ENCODE measurements at regions not wholly inside any gene's neighbourhood (a gene's known extent, or its start where the extent isn't known, plus 50 kb on each side); places are given as distances from the start of the nearest gene placed in this dataset.
"Not testable (repeated sequence)": the region's sequence is repeated elsewhere in the genome, so short reads cannot be mapped to it uniquely, and the experiment has no call there.

DNA sequence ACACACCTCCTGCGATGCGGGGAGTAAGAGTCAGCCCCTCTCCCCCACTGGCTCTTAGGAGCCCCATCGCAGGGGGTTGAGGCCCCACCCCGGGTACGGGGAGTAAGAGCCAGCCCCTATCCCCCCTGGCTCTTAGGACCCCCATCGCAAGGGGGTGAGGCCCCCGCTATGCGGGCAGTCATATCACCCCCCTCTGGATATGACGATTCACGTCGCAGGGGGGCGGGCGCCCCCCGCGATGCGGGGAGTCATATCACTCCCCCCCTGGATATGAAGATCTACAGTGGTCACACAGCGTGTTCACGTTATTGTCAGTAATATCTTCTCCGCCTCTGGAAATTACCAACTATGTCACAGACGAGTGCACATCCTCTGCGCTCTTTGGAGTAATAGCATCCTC lies 61.1 kb downstream of the DEFB131A start:
- not testable (repeated sequence) for DNase-seq

DNA sequence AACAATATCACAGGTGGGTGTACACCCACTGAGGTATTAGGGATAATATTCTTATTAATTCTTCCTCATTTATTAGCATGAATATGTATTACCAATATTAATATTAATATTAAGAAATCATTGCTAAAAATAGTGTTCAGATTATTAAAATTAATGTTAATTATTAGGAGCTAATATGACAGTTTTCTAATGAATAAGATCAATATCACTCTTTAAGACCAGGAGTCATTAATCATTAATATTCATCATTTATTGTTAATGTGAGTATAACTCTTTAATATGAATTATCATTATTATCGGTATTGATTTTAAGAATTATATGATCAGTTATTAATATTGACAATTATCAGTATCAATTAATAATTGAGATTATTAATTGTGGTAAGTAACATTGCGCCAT lies 62.5 kb downstream of the DEFB131A start:
- not testable (repeated sequence) for DNase-seq

DNA sequence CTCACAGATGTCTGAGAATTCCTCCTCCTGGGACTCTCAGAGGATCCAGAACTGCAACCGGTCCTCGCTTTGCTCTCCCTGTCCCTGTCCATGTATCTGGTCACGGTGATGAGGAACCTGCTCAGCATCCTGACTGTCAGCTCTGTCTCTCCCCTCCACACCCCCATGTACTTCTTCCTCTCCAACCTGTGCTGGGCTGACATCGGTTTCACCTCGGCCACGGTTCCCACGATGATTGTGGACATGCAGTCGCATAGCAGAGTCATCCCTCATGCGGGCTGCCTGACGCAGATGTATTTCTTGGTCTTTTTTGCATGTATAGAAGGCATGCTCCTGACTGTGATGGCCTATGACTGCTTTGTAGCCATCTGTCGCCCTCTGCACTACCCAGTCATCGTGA lies 68.7 kb downstream of the DEFB131A start:
- DNase-seq: not testable (repeated sequence)

DNA sequence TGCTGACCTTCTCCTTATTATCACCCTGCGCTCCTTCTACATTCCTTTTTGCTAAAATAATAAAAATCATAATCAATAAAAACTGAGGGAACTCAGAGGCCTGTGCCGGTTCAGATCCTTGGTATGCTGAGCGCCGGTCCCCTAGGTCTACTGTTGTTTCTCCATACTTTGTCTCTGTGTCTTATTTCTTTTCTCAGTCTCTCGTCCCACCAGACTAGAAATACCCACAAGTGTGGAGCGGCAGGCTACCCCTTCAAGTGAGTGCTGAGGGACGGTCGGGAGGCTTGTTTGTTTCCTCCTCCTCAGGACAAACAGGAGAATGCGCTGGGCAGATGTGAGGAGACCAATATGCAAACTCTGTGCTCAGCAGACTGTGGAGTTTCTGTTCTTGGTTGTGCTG lies 75.4 kb downstream of the DEFB131A start:
- DNase-seq: not testable (repeated sequence)

DNA sequence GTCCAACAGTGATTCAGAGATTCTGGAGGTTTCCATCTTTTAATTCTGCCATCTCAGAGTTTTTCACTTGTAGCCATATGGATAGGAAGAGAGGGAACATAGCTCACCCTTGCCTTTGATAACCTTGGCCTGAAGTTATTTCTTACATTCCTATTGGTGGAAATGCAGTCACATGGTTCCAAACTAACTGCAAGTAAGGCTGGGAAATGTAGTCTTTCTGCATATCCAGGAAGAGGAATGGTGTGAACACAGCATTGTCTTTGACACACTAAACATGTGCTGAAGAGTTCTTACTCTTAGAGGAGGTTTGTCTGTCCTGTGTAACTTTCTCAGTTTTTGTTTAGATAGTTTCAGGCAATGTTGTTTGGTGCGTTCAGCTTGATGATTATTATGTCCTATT lies 78.7 kb downstream of the DEFB131A start:
- DNase-seq: not testable (repeated sequence)

DNA sequence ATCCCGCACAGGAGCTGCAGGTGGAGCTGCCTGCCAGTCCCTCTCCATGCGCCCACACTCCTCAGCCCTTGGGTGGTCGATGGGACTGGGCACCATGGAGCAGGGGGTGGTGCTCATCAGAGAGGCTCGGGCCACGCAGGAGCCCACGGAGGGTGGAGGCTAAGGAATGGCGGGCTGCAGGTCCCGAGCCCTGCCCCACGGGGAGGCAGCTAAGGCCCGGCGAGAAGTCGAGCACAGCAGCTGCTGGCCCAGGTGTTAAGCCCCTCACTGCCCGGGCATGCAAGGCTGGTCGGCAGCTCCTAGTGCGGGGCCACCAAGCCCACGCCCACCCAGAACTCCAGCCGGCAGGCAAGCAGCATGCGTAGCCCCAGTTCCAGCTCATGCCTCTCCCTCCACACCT lies 80.2 kb downstream of the DEFB131A start:
- DNase-seq: not testable (repeated sequence)

DNA sequence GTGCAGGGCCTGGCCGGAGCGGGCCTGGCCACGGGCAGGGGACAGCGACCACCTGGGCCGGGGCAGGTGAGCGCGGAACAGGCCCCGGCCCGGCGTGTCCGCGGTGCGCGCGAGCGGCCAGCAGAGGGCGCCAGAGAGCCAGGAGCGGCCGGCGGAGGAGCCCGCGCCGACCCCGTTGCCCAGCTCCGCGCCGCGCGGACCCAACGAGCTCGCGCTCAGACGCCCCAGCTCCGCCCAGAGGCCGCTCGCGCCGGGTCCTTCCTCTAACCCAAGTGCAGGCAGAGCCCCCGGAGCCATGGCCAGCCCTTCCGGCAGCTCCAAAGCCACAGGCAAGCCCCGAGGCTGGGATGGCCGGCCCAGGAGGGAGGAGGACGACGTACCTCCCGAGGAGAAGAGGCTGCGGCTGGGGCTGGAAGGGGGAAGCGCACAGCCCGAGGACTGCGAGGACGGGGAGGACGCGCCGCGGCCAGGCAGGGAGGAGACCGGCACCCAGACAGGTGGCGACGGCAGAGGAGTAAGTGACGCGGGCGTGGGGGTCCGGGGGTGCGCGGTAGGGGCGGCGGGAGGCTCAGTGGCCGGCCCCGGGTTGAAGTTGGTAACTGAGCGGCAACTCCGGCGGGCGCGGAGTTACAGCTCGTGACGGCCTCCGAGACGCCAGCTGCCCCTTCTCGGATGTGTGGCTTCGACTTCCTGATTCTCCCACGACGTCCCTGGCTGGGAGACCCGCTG lies 88.1 kb downstream of the DEFB131A start:
- peak; percentile 45 for DNase-seq

DNA sequence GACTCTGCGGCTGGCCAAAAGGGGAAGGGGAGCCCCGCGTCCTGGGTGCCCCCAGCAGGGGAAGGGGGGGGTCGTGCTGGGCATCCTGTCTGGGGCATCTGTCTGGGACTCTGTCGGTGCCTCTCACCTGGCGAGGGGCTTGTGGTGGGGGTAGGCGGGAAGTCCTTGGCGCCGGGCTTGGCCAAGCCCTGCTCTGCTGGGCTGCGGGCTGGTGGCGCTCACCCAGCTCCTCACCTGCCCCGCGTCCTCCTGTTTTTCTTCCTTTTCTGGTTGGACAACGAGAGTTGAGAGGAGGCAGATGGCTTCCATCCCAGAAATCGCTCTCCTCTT lies 88.6 kb downstream of the DEFB131A start:
- DNase-seq: not testable (repeated sequence)

DNA sequence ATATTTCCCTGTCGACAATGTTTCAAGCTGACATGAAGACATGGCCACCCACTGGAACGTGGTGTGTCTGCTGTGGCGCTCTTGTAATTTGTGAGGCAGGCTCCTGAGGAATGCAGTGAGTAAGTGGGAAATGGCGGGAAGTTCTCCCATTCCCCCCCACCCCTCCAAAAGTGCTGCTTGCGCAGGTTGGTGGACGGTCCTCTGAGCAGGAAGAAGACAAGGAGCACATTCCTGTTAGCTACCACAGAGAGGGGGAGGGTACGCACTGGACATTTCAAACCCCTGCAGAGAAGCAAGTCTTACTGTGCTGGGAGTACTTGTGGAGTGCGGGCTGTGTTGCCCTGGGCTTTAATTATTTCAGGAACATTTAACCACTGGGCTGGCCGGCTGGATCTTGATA lies 92.9 kb downstream of the DEFB131A start:
- DNase-seq: not testable (repeated sequence)

DNA sequence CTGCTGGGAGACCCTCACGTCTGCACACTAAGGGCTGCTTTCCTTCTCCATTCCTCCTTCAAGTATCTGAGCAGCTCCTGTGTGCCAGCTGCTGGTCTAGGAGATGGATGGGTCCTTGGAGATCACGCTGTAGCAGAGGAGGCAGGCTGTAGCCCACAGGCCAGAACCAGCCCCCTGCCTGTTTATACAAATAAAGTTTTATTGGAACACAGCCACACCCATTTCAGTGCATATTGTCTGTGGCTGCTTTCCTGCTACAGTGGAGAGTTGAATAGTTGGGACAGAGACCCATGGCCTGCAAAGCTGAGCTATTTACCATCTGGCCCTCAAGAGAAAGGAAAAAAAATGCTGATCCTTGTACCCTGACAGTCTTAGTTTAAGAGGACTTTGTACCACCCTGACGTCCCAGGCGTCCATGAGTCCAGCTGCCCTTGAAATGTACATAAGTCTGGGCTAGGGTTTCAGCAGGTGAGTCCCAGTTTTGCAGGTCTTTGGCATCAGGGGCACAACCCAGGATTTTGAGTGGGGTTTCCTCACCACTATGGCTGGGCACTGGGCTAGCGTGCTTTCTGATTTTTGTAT lies 95.8 kb downstream of the DEFB131A start:
- DNase-seq: not testable (repeated sequence)

DNA sequence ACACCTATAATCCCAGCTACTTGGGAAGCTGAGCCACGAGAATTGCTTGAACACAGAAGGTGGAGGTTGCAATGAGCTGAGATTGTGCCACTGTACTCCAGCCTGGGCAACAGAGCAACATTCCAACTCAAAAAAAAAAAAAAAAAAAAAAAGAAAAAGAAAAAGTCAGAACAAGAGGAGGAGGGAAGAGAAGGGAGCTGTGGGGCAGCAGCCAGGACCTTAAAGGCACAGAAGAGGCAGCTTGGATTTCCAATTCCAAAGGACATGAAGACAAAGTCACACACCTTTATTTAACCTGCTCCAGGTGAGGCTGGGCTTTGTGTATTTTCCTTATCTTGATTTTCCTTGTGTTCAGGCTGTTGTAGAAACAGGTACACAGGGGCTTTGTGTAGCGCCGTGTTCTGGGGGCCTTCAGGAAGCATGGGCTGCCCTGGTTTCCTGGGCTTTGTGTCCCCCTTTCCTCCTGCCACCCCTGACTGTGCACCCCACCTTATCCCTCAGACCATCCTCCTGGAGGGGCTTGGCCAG lies 97.2 kb downstream of the DEFB131A start:
- not testable (repeated sequence) for DNase-seq

DNA sequence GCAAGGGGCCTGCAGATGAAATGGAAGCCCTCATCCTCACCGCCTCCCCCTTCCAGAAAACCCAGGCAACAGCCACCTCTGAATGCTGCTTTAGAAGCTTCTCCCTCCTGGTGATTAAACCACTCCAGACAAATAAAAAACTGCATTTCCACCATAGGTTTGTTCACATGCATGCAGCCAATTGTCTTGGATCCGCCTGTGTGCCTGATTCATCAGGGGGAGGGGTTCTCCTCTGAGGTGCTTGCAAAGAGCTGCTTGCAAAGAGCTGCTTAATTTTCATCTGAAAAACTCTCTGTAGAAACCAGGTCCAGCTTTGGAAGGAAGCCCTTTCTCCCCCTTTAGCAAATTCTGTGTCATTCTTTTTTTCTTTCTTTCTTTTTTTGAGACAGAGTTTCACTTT lies 100.6 kb downstream of the DEFB131A start:
- not testable (repeated sequence) for DNase-seq

DNA sequence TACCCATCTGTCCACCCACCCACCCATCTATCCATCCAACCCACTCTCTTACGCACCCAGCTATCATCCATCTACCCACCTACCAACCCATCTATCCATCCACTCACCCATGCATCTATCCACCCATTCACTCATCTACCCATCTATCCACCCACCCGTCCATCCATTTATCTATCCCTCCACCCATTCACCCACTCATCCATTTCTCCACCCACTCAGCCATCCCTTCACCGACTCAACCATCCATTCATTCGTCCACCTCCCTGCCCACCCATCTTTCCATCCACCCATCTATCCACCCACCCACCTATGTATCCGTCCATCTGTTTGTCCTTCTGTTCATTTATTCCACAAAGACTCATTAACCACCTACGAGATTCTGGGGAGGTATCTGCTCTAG lies 103.3 kb downstream of the DEFB131A start:
- not testable (repeated sequence) for DNase-seq

DNA sequence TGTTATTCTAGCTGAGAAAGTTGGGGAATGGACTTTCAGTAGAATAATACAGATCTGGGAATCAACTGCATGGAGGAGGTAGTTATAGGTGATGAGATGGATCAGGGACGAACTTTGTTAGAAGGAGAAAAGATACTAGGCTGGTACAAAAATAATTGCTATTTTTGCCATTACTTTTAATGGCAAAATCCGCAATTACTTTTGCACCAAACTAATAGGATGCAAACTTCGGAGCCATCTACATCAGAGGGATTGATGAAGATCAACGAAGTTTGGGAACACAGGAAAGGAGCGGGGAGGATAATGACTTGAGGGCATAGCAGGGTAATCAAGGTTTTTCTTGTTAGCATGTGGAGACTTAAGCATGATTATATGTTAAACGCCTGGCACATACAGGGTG lies 111.9 kb downstream of the DEFB131A start:
- DNase-seq: not testable (repeated sequence)

DNA sequence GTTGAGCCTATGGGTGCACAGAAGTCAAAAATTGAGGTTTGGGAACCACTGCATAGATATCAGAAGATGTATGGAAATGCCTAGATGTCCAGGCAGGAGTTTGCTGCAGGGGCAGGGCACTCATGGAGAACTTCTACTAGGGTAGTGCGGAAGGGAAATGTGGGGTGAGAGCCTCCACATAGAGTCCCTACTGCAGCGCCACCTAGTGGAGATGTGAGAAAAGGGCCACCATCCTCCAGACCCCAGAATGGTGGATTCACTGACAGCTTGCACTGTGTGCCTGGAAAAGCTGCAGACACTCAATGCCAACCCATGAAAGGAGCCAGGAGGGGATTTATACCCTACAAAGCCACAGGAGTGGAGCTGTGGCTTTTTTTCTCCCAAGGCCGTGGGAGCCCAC lies 133.7 kb downstream of the DEFB131A start:
- not testable (repeated sequence) for DNase-seq

DNA sequence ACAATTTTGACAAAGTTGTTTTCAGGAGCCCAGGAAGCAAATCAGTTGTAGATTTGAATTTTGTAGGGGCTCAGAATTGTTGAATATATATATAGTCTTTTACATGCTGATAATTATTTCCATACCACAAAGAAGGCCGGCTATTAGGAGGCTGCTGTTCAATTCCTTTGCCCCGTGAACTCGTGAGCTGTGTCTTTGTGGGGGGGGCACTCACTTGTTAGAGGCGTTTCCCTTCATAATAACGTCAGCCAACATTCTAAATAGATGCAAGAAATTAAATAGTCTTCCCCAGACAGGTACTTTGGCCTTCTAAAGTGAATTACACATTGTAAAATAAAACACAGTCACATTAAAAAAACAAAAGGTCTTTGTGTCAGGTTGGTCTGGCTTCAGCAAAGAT lies 138.7 kb downstream of the DEFB131A start:
- DNase-seq: not testable (repeated sequence)

DNA sequence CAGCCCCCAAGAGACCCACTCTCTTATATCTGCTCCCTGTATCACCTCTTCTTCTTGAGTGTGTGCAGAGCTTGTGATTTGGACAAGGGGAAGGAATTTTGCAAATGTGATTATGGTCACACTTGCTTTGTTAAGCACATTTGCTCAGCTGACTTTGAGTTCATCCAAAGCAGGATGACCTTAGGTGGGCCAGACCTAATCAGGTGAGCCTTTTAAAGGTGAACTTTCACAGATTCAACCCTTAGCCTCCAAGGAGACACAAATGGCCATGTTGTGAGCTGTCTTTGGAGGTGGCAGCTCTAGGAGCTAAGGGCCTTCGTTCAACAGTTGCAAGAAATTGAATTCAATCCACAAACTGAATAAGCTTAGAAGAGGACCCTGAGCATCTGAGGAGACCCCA lies 147.8 kb downstream of the DEFB131A start:
- DNase-seq: no peak

DNA sequence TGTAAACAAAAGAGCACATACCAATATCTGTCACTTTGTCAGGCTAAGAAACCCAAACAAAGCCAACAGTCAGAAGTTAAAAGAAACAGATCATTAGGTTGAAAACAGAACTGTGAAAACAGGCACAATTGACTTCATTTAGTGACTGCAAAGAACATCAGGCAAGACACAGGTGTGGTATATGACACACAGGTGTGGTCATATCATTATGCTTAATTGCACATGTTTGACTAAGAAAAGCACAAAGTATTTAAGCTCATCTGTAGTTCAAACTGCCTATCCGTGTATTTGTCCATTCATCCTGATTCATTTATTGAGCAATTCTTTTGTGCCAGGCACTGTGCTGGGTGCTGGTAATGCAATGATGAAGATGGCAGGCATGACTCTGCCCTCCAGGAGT lies 150.7 kb downstream of the DEFB131A start:
- no peak for DNase-seq

DNA sequence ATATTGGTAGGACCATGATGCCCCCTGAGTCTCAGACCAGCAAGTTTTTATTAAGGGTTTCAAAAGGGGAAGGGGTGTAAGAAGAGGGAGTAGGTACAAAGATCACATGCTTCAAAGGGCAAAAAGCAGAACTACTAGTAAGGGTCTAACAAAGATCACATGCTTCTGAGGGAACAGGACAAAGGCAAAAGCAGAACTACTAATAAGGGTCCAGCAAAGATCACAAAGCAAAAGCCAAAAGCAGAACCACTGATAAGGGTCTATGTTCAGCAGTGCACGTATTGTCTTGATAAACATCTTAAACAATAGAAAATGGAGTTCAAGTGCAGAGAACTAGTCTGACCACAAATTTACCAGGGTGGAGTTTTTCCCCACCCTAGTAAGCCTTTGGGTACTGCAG lies 151.3 kb downstream of the DEFB131A start:
- not testable (repeated sequence) for DNase-seq

DNA sequence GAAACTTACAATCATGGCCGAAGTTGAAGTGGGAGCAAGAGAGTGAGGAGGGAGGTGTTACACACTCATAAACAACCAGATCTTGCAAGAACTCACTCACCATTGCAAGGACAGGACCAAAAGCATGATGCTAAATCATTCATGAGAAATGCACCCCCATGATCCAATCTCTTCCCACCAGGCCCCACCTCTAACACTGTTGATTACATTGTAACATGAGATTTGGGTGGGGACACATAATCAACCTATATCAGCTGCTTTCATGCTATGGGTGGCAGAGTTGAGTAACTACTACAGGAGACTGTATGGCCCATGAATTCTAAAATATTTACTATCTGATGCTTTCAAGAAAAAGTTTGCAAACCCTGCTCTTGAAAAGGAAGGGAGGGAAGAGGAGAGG lies 155.1 kb downstream of the DEFB131A start:
- DNase-seq: no peak

DNA sequence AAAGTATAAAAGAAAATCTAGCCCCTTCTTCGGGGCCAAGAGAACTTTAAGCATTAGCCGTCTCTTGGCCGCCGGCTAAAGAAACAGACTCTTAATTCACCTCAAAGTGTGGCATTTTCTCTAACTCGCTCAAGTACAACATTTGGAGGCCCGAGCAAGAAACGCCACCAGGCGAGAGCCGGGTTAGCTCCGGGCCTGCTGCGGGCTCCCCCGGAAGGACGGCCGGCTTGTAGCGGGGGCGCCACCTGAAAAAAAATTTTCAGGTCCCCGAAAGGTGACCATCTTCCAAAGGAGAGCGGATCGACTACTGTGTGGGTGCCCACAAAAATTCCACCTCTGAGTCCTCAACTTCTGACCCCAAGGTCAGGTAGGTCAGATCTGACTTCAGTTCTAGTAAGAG lies 156.0 kb downstream of the DEFB131A start:
- no peak for DNase-seq

DNA sequence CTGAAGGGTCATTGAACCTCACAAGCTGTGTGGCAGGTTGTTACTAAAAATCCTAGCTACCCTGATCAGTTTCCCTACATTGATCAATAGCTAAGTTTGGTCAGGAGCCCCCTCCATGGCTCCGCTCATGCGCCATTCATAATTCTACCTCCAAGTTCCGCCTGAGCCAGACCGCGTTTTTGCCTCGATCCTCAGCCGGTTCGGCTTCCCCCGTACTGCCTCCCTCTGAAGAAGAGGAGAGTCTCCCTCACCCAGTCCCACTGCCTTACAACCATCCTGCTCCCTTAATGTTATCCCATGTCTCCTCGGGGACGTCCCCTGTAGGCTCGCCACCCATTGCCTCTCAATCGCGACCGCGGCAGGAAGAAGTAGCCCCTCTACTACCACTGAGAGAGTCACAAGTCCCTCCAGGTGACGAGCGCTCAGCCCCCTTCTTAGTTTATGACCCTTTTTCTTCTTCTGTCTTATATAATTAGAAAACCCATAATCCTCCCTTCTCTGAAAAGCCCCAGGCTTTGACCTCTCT lies 158.2 kb downstream of the DEFB131A start:
- DNase-seq: no peak

DNA sequence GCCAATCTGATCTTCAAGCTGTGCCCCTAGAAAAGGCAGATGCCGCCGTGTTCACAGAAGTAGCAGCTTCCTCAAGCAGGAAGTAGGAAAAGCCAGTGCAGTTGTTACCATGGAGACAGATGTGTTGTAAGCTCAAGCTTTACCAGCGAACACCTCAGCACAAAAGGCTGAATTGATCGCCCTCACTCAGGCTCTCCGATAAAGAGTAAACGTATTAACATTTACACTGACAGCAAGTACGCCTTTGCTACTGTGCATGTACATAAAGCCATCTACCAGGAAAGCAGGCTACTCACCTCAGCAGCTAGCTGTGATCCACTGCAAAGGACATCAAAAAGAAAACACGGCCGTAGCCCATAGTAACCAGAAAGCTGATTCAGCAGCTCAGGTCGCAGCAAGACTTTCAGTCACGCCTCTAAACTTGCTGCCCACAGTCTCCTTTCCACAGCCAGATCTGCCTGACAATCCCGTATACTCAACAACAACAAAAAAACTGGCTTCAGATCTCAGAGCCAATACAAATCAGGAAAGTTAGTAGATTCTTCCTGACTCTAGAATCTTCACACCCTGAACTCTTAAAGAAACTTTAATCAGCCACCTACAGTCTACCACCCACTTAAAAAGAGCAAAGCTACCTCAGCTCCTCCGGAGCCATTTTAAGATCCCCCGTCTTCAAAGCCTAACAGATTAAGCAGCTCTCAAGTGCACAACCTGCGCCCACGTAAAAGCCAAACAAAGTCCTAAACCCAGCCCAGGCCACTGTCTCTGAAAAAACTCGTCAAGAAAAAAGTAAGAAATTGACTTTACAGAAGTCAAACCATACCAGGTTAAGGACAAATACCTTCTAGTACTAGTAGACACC lies 160.0 kb downstream of the DEFB131A start:
- peak; percentile 23 for DNase-seq

DNA sequence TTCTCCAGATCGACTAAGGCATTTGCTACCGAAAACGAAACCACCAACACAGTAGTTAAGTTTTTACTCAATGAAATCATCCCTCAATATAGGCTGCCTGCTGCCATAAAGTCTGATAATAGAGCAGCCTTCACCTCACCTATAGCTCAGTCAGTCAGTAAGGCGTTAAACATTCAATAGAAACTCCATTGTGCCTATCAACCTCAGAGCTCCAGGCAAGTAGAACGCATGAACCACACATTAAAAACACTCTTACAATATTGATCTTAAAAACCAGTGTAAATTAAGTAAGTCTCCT lies 160.6 kb downstream of the DEFB131A start:
- not testable (repeated sequence) for DNase-seq
